HG03097 (cell line): ENCODE measurements at regions not wholly inside any gene's neighbourhood (a gene's known extent, or its start where the extent isn't known, plus 50 kb on each side); places are given as distances from the start of the nearest gene placed in this dataset.

Source experiments
- ATAC-seq: cut with Tn5 transposase; IDR thresholded peaks from one replicate; pipeline ENCODE4 v1.9.1; 2021; ENCODE audit not compliant: unreplicated experiment, low FRiP score

- ATAC-seq, result no peak
Observed at GRCh38 chr5:2658881-2659470, 92.5 kb downstream of the IRX2 start.

GRCh38 chr5:2658447-2658846 lies 93.0 kb downstream of the IRX2 start:
- ATAC-seq, result no peak

GRCh38 chr5:2657151-2657550 lies 94.3 kb downstream of the IRX2 start:
- no peak for ATAC-seq

- no peak for ATAC-seq
Observed at GRCh38 chr5:2656206-2656605, 95.3 kb downstream of the IRX2 start.

- no peak for ATAC-seq
Observed at GRCh38 chr5:2653991-2654390, 97.5 kb downstream of the IRX2 start.

DNA sequence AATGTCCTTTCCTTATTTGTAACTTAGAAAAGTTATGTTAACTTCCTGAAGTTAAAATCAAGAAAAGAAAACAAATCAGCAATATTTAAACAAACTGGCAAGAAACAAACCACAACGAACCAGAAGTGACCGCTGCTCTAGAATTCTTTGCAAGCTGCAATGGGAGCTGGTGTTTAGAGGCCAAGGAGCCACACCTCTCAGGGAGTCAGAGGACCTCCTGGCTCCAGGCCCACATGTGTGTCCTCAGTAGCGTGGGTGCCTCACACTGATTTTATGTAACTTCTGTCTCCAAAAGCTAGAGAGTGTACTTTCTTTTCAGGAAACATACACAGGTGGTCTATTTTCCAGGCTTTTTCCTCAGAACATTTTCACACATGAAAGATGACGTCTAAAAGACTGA lies 100.4 kb downstream of the IRX2 start:
- ATAC-seq, result no peak

GRCh38 chr5:2642684-2643345 lies 108.7 kb downstream of the IRX2 start:
- ATAC-seq, result no peak

GRCh38 chr5:2640717-2641116 lies 110.8 kb downstream of the IRX2 start:
- no peak for ATAC-seq

GRCh38 chr5:2639425-2639824 lies 112.1 kb downstream of the IRX2 start:
- no peak for ATAC-seq

GRCh38 chr5:2634399-2635176 lies 116.9 kb downstream of the IRX2 start:
- no peak for ATAC-seq

DNA sequence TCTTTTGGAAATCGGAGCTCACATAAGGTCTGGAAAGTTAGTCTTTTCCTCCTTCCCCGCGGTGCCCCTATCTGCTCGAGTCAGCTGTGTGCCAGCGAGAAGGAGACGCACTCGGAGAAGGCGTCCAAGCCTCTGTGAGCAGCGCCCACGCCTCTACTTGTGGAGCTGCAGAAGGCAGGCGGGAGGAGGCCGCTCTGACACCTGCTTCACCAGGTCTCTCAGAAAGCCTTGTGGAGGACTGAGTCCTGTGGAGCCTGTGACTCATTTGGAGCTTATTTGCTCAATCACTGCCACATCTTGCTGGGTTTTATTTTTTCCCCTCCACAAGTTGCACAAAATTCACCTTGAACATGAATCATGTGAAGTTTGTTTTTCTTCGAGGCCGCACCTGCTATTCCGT lies 117.5 kb downstream of the IRX2 start:
- no peak for ATAC-seq

DNA sequence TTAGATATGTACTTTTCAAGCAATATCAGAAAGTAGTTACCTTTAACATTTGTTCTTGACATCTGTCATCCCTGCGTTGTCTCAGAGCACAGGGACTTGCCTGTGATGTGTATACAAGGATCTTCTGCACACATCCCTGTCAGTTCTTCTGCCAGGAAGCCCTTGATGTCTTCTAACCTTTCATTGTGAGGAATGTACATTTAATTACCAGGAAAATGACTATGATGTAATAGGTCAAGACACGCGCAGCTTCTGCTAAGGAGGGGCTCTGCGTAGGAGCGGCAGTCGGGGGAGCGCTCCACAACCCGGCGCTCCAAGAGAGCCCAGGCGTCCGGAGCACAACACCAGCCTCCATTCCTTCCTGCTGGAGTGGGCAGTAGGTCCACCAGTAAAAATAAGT lies 119.7 kb downstream of the IRX2 start:
- ATAC-seq, result no peak

DNA sequence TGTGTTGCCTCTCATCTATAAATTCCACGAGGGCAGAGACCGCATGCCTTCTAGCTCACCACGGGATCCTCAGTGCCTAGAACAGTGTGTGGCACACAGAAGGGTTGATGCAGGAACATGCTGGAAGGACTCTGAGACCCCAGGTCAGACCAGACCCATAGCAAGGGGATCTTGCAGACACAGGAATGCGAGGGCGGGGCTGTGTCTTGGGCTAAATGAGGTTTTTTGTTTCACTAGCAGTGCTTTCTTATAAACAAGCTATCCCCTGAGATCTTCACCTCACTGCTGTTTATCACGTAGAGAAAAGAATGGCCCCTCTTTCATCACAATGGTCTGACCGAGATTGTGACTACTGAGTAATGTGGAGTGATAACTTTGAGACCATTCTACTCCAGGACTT lies 122.4 kb downstream of the IRX2 start:
- ATAC-seq, result no peak

GRCh38 chr5:2627867-2628266 lies 123.6 kb downstream of the IRX2 start:
- ATAC-seq, result no peak

- no peak for ATAC-seq
Observed at GRCh38 chr5:2626572-2626971, 124.9 kb downstream of the IRX2 start.

GRCh38 chr5:2622866-2623265 lies 128.6 kb downstream of the IRX2 start:
- ATAC-seq, result no peak

DNA sequence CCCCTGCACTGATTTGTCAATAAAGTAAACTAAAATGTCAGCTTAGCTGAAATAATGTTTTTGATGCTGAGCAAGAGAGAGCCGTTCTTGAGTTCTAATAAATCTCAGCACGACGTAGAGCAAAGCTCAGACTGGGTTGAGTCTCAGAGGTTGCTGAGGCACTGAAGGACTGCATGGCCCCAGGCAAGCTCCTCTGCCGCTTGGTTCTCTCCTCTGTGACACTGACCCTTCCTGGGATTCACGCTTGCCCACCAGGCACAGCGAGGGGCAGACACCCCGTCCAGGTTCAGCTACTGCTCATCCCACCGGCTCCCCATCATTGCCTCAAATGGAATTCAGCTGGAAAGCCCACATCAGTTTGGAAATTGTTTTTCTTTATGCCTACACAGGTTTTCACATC lies 129.8 kb downstream of the IRX2 start:
- ATAC-seq, result no peak

- ATAC-seq, result no peak
Observed at GRCh38 chr5:2619216-2619615, 132.3 kb downstream of the IRX2 start.

DNA sequence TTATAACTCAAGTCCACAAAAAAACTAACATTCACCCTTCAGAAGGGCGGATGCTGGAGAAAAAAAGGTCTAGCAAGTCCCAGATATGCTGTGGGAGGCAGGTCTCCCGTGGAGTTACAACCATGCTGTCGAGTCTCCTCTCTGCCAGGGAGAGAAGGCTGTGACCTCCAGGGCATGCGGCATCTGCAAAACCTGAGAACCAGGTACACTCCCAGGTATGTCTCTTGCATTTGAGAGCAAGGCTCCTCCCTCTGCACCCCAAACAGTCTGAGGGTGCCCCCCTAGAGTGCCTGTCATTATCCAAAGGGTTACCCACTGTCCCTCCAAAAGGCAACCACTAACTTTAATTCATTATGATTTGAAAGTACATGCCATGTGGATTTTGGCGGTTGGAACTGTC lies 134.0 kb downstream of the IRX2 start:
- no peak for ATAC-seq

- ATAC-seq, result no peak
Observed at GRCh38 chr5:2615917-2616316, 135.6 kb downstream of the IRX2 start.

DNA sequence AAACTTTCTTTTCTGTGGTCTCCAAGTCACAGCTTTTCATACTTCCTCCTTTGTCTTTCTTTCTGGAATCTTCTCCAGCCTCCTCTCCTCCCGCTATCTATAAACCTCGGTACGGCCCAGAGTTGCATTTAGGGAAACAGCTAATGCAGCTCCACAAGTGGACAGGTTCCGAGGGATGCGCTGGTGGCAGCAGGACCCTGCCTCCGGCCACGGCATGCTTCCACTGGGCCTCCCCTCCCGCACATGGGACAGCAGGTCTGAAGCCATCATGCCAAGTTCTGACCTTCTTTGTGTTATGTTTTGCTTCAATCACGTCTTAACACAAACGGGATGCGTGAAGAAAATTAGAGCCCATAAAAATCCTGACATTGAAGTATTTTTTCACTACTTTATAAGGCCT lies 136.9 kb downstream of the IRX2 start:
- no peak for ATAC-seq

GRCh38 chr5:2611659-2612058 lies 139.8 kb downstream of the IRX2 start:
- ATAC-seq, result no peak
